ENCODE measurements at regions not wholly inside any gene's neighbourhood (a gene's known extent, or its start where the extent isn't known, plus 50 kb on each side); places are given as distances from the start of the nearest gene placed in this dataset.

DNA sequence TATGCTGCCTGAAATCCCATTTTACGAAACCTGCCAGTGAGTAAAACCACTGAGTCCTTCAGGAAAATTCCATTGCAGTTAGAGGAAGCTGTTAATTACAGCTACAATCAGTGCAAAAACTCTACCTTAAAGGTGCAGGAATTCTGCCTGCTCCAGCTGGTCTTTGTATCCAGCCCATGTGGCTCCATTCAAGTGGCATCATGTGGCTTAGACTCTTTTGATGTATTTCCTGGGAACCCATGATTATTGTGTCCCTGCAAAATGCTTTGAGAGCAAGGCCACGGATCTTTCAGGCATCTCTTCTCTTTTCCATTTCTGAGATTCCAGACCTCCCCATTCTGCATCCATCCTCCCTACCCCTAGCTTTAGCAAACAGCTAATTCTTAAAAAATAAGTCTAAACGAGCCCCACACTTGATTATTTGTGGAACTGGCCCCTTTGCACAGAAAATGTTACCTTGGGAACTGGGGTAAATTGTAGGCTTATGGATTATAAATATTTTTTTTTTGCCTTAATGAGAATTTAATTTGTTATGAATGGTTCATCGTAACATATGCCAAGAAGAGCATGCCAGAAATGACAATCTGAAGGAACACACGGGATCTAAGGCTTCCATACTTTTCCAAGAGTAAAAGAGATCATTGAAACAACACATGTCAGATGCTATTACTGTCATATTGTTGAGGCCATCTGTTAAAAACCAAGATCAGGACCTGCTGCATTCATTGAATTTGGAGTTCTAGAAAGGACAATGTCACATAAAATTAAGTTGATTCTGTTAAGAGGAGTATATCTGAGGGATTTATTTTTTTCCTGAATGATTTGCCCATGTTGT lies 144.6 kb downstream of the TPH2 start:
- no peak overlapping the region for H3K27ac Mint-ChIP-seq
- peaks cover 5% of the 10 kb centered on the region for H3K27me3 Mint-ChIP-seq (ENCODE audit: low read depth)
- peaks cover 4% of the 10 kb centered on the region for H3K9me3 Mint-ChIP-seq
- H3K4me3 Mint-ChIP-seq, result no peak overlapping the region
- no peak for DNase-seq (ENCODE audit: low spot score in 2 of 2, unreplicated experiment in 2 of 2)
- TF ChIP-seq, protein P1, sequence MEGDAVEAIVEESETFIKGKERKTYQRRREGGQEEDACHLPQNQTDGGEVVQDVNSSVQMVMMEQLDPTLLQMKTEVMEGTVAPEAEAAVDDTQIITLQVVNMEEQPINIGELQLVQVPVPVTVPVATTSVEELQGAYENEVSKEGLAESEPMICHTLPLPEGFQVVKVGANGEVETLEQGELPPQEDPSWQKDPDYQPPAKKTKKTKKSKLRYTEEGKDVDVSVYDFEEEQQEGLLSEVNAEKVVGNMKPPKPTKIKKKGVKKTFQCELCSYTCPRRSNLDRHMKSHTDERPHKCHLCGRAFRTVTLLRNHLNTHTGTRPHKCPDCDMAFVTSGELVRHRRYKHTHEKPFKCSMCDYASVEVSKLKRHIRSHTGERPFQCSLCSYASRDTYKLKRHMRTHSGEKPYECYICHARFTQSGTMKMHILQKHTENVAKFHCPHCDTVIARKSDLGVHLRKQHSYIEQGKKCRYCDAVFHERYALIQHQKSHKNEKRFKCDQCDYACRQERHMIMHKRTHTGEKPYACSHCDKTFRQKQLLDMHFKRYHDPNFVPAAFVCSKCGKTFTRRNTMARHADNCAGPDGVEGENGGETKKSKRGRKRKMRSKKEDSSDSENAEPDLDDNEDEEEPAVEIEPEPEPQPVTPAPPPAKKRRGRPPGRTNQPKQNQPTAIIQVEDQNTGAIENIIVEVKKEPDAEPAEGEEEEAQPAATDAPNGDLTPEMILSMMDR (IDR thresholded peaks at IDR 0.05; ENCODE audit: unreplicated experiment), result no peak
- H3K36me3 Mint-ChIP-seq, result no peaks in the 10 kb centered on the region
- H3K4me1 Mint-ChIP-seq, result no peaks in the 10 kb centered on the region

DNA sequence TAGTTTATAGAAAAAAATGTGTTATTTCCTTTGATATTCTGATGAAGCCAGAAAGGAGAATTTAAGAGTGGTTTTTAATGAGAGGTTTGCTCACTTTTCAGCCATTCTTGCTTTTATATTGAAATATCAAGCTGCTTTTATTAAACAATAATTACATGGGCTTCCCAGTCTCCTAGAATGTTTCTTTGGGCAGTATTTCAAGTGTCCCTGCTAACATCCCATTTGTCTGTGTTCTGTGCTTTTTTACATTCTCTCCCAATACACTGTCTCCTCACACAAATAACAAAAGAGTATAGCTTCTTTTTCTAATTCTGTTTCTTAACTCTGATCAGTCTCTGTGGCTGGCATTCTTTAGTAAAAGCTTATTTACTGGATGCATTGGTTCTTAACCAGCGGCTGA lies 145.4 kb downstream of the TPH2 start:
- no peak for DNase-seq (ENCODE audit: low spot score in 2 of 2, unreplicated experiment in 2 of 2)
- Mint-ChIP-seq H3K27me3 (ENCODE audit: low read depth) (peaks cover 5% of the 10 kb centered on the region), H3K9me3 (peaks cover 4% of the 10 kb centered on the region), H3K27ac (no peak overlapping the region), H3K4me3 (no peak overlapping the region), H3K36me3 (no peaks in the 10 kb centered on the region), H3K4me1 (no peaks in the 10 kb centered on the region)
- TF ChIP-seq, protein P1 (IDR thresholded peaks at IDR 0.05; ENCODE audit: unreplicated experiment), result no peak

- TF ChIP-seq, protein P1 (IDR thresholded peaks at IDR 0.05; ENCODE audit: unreplicated experiment), result no peak
- H3K27me3 Mint-ChIP-seq (ENCODE audit: low read depth), result peaks cover 5% of the 10 kb centered on the region
- H3K4me1 Mint-ChIP-seq, result no peaks in the 10 kb centered on the region
- no peak overlapping the region for H3K27ac Mint-ChIP-seq
- H3K36me3 Mint-ChIP-seq, result no peaks in the 10 kb centered on the region
- no peak overlapping the region for H3K4me3 Mint-ChIP-seq
- no peak for DNase-seq (ENCODE audit: low spot score in 2 of 2, unreplicated experiment in 2 of 2)
- H3K9me3 Mint-ChIP-seq, result no peaks in the 10 kb centered on the region
Measured at GRCh38 chr12:72084880-72085279, 146.2 kb downstream of the TPH2 start.

DNA sequence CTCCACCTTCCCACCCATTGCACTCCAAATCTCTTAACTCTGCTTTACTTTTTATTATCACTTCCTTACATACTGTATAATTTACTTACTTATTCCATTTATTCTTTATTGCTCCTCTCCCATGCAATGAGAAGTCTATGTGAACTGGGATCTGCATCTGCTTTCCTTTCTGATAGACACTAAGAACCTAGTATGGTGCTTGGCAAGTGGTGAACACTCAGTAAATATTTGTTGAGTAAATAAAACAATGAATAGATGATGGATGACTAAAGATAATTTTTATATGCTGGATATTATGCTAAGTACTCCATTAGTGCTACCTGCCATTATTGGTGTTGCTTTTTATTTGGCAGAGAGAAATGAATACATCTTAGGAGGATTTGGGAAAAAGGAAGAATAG lies 151.0 kb downstream of the TPH2 start:
- peaks cover 10% of the 10 kb centered on the region for H3K27me3 Mint-ChIP-seq (ENCODE audit: low read depth)
- H3K9me3 Mint-ChIP-seq, result peaks cover 12% of the 10 kb centered on the region
- DNase-seq (ENCODE audit: low spot score in 2 of 2, unreplicated experiment in 2 of 2), result no peak
- H3K27ac Mint-ChIP-seq, result no peak overlapping the region
- H3K36me3 Mint-ChIP-seq, result no peaks in the 10 kb centered on the region
- TF ChIP-seq, protein P1 (IDR thresholded peaks at IDR 0.05; ENCODE audit: unreplicated experiment), result no peak
- no peaks in the 10 kb centered on the region for H3K4me1 Mint-ChIP-seq
- no peak overlapping the region for H3K4me3 Mint-ChIP-seq

- Mint-ChIP-seq H3K27me3 (ENCODE audit: low read depth) (peaks cover 10% of the 10 kb centered on the region), H3K36me3 (no peaks in the 10 kb centered on the region), H3K27ac (no peak overlapping the region), H3K4me1 (no peaks in the 10 kb centered on the region), H3K9me3 (peaks cover 12% of the 10 kb centered on the region), H3K4me3 (no peak overlapping the region)
- TF ChIP-seq, protein P1 (IDR thresholded peaks at IDR 0.05; ENCODE audit: unreplicated experiment), result no peak
- DNase-seq (ENCODE audit: low spot score in 2 of 2, unreplicated experiment in 2 of 2), result no peak
Measured at GRCh38 chr12:72093424-72093823, 154.8 kb downstream of the TPH2 start.

All from mesothelial cell of epicardium (in vitro differentiated cells).